GM06990 (cell line): ENCODE measurements at regions not wholly inside any gene's neighbourhood (a gene's known extent, or its start where the extent isn't known, plus 50 kb on each side); places are given as distances from the start of the nearest gene placed in this dataset.

Source experiments
- DNase-seq: peaks from one replicate; pipeline ENCODE4 v3.0.0-alpha.2; 2011; ENCODE audit not compliant: insufficient read length; ENCODE audit errors: extremely low read depth
- H3K27me3 ChIP-seq: replicated peaks from 2 replicates; pipeline ENCODE4 v1.6.0; 2011; ENCODE audit warnings: low read length; ENCODE audit not compliant: control insufficient read depth, insufficient read depth
- H3K36me3 ChIP-seq: 2 replicates; pipeline ENCODE4 v1.5.1; 2011; ENCODE audit warnings: low read length; ENCODE audit not compliant: control insufficient read depth, insufficient read depth
- H3K4me3 ChIP-seq: replicated peaks from 2 replicates; pipeline ENCODE4 v1.5.1; 2011; ENCODE audit warnings: low read depth, mild to moderate bottlenecking, control low read depth, low read length
- TF ChIP-seq, protein P1 (sequence below): IDR thresholded peaks from 2 replicates; pipeline ENCODE4 v1.5.1; 2011; ENCODE audit warnings: low read length, control low read depth, mild to moderate bottlenecking, inconsistent platforms; ENCODE audit not compliant: insufficient read depth, poor library complexity, severe bottlenecking

DNA sequence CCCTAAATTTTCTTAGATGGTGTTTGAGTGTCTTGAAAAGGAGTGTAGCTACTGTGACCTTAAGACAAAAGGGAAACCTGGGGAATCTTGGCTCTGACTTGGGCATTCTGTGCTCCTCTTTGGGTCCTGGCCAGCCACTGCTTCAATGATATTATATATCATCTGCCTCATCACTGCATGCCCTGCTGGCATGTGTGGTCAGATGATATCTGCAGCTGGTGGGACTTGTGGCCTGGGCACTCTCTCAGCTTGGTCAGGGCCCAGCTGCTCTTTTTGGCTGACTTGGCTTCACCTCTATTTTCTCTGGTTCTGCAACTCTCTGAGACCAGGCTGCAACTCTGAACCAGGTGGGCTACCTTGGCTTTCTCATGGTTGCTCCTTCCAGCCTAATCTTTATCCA, 446.1 kb upstream of the RARB start:
- TF ChIP-seq, protein P1, sequence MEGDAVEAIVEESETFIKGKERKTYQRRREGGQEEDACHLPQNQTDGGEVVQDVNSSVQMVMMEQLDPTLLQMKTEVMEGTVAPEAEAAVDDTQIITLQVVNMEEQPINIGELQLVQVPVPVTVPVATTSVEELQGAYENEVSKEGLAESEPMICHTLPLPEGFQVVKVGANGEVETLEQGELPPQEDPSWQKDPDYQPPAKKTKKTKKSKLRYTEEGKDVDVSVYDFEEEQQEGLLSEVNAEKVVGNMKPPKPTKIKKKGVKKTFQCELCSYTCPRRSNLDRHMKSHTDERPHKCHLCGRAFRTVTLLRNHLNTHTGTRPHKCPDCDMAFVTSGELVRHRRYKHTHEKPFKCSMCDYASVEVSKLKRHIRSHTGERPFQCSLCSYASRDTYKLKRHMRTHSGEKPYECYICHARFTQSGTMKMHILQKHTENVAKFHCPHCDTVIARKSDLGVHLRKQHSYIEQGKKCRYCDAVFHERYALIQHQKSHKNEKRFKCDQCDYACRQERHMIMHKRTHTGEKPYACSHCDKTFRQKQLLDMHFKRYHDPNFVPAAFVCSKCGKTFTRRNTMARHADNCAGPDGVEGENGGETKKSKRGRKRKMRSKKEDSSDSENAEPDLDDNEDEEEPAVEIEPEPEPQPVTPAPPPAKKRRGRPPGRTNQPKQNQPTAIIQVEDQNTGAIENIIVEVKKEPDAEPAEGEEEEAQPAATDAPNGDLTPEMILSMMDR, result no peak
- Histone ChIP-seq H3K27me3 (no peaks in the 10 kb centered on the region), H3K36me3 (no peaks in the 10 kb centered on the region), H3K4me3 (no peak overlapping the region)
- DNase-seq, result no peak

DNA sequence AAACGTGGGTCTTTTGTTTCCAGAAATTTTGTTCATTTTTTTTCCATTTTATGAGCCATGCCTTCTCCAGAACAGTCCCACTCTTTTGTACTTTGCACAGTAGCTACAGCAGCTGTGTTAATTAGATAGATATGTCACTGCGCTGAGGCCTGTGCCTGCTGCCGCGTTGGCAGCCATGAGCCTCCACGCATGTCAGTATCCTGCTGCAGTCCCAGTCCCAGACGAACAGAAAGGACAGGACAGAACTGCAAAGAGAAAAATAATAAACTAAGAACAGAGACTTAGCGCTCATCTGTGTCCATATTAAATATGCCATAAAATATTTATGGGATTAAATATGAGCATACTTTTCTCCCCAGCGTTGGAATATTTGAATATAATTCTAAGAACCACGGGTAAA, 442.4 kb upstream of the RARB start:
- Histone ChIP-seq H3K27me3 (no peaks in the 10 kb centered on the region), H3K4me3 (no peak overlapping the region), H3K36me3 (no peaks in the 10 kb centered on the region)
- TF ChIP-seq, protein P1, result no peak
- no peak for DNase-seq

DNA sequence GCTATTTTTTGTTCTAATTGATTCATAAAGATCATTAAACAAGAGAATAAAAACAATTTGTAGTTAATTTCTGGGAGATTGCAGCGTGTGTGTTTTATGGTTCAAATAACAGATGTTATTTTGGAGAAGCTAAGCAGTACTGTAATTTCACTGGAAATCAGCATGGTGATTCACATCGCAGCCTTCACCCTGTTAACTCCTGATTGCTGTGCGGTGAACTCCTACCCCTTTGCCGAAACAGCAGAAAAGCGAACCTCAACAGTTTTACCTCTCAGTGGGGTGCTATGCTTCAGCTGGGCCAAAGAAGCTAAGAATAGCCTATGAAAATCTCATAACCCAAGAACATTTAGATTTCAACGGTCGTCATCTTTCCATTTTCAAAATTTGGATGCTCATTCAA, 441.5 kb upstream of the RARB start:
- no peak overlapping the region for H3K4me3 ChIP-seq
- DNase-seq, result no peak
- H3K36me3 ChIP-seq, result no peaks in the 10 kb centered on the region
- no peaks in the 10 kb centered on the region for H3K27me3 ChIP-seq
- TF ChIP-seq, protein P1, result no peak

GRCh38 chr3:24999357-24999756, 428.7 kb upstream of the RARB start:
- no peak overlapping the region for H3K4me3 ChIP-seq
- no peaks in the 10 kb centered on the region for H3K36me3 ChIP-seq
- TF ChIP-seq, protein P1, result no peak
- no peak for DNase-seq
- H3K27me3 ChIP-seq, result no peaks in the 10 kb centered on the region

GRCh38 chr3:25000971-25001591, 427.0 kb upstream of the RARB start:
- H3K27me3 ChIP-seq, result no peaks in the 10 kb centered on the region
- DNase-seq, result no peak
- TF ChIP-seq, protein P1, result no peak
- H3K36me3 ChIP-seq, result no peaks in the 10 kb centered on the region
- H3K4me3 ChIP-seq, result no peak overlapping the region

DNA sequence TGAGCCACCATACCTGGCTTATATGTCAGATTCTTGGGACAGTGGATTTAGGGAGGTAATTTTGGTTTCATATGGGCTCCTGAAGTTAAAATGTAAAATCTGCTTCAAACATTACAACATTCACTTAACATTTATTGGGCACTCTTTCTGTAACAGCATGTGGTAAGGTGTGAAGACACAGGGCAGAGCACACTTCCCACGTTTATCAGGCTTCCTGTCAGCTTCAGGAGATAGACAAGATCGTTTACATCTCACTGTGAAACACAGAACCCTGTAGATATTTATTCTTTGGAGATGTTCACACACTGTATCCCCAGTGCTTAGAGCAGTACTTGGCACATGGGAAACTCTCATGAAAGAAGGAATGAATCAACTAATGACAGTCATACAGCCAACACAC, 426.0 kb upstream of the RARB start:
- no peak for DNase-seq
- Histone ChIP-seq H3K36me3 (no peaks in the 10 kb centered on the region), H3K27me3 (no peaks in the 10 kb centered on the region), H3K4me3 (no peak overlapping the region)
- TF ChIP-seq, protein P1, result no peak
